Activated CD8-positive, alpha-beta T cell treated with anti-CD3 and anti-CD28 coated beads for 36 hours (primary cell): ENCODE measurements at regions not wholly inside any gene's neighbourhood (a gene's known extent, or its start where the extent isn't known, plus 50 kb on each side); places are given as distances from the start of the nearest gene placed in this dataset.

Experiments used
- ATAC-seq: fragments of 200-7000 bp; cut with Tn5 transposase; one replicate; pipeline ENCODE4 v1.10.0; 2021; ENCODE audit warnings: mild to moderate bottlenecking, moderate library complexity
- CTCF ChIA-PET: fragments of 350-600 bp; sonication (Branson Sonifier 250); formaldehyde crosslinking; loops from one replicate; lab custom pipeline; 2021; ENCODE audit warnings: antibody characterized with exemption; lab: Charles Lee
- POLR2A ChIA-PET: fragments of 350-600 bp; sonication (Branson Sonifier 250); formaldehyde crosslinking; loops from one replicate; lab custom pipeline; 2021; ENCODE audit warnings: antibody characterized with exemption; lab: Charles Lee
- DNase-seq: peaks from one replicate; pipeline ENCODE4 v3.0.0-alpha.2; 2020
- H3K27ac Mint-ChIP-seq: one replicate; pipeline ENCODE4 v1.8.0; 2021; ENCODE audit warnings: mild to moderate bottlenecking, mixed read lengths
- H3K27me3 Mint-ChIP-seq: one replicate; pipeline ENCODE4 v1.8.0; 2021; ENCODE audit warnings: mixed read lengths
- H3K36me3 Mint-ChIP-seq: one replicate; pipeline ENCODE4 v1.8.0; 2021; ENCODE audit warnings: low read depth, mixed read lengths
- H3K4me1 Mint-ChIP-seq: one replicate; pipeline ENCODE4 v1.8.0; 2021; ENCODE audit warnings: low read depth, mixed read lengths
- H3K4me3 Mint-ChIP-seq: one replicate; pipeline ENCODE4 v1.8.0; 2021; ENCODE audit warnings: mild to moderate bottlenecking, moderate library complexity, mixed read lengths
- H3K9me3 Mint-ChIP-seq: one replicate; pipeline ENCODE4 v1.8.0; 2021; ENCODE audit warnings: mixed read lengths
- CTCF ChIP-seq: fragments of 200-600 bp; IDR thresholded peaks from one replicate; pipeline ENCODE4 v1.8.0; 2022; ENCODE audit warnings: antibody characterized with exemption, mild to moderate bottlenecking
- intact Hi-C: fragments of 100-400 bp; cut with micrococcal nuclease; formaldehyde crosslinking; loops from one replicate; pipeline ENCODE4 v1.10.0; 2022

- no peak for DNase-seq
- no peak for TF ChIP-seq CTCF
- H3K9me3 Mint-ChIP-seq = peaks cover 32% of the 10 kb centered on the region
- ATAC-seq = no peak
- no peak overlapping the region for H3K4me3 Mint-ChIP-seq
- no peaks in the 10 kb centered on the region for H3K27me3 Mint-ChIP-seq
- intact Hi-C loops = no loop called here
- no peaks in the 10 kb centered on the region for H3K4me1 Mint-ChIP-seq
- H3K27ac Mint-ChIP-seq = no peak overlapping the region
- POLR2A ChIA-PET = no interaction called here
- CTCF ChIA-PET = no interaction called here
- H3K36me3 Mint-ChIP-seq = no peaks in the 10 kb centered on the region
Measured at GRCh38 chr5:24791326-24791725, 146.5 kb upstream of the CDH10 start.

- intact Hi-C loops = no loop called here
- CTCF ChIA-PET = no interaction called here
- POLR2A ChIA-PET = no interaction called here
- H3K27ac Mint-ChIP-seq = no peak overlapping the region
- H3K27me3 Mint-ChIP-seq = no peaks in the 10 kb centered on the region
- no peak for TF ChIP-seq CTCF
- no peak overlapping the region for H3K4me3 Mint-ChIP-seq
- DNase-seq = no peak
- H3K36me3 Mint-ChIP-seq = no peaks in the 10 kb centered on the region
- H3K4me1 Mint-ChIP-seq = no peaks in the 10 kb centered on the region
- H3K9me3 Mint-ChIP-seq = peaks cover 27% of the 10 kb centered on the region
- no peak for ATAC-seq
Measured at GRCh38 chr5:24789611-24790351, 145.0 kb upstream of the CDH10 start.

GRCh38 chr5:24788829-24789514, 144.2 kb upstream of the CDH10 start:
- ChIA-PET CTCF (no interaction called here), POLR2A (no interaction called here)
- TF ChIP-seq CTCF = no peak
- no peaks in the 10 kb centered on the region for H3K36me3 Mint-ChIP-seq
- no peak for ATAC-seq
- H3K4me1 Mint-ChIP-seq = no peaks in the 10 kb centered on the region
- H3K27ac Mint-ChIP-seq = no peak overlapping the region
- H3K9me3 Mint-ChIP-seq = peaks cover 26% of the 10 kb centered on the region
- no peak overlapping the region for H3K4me3 Mint-ChIP-seq
- intact Hi-C loops = no loop called here
- no peak for DNase-seq
- no peaks in the 10 kb centered on the region for H3K27me3 Mint-ChIP-seq

GRCh38 chr5:24786108-24786507, 141.3 kb upstream of the CDH10 start:
- Mint-ChIP-seq H3K27me3 (no peaks in the 10 kb centered on the region), H3K4me3 (no peak overlapping the region), H3K27ac (no peak overlapping the region), H3K4me1 (no peaks in the 10 kb centered on the region), H3K36me3 (no peaks in the 10 kb centered on the region), H3K9me3 (peaks cover 10% of the 10 kb centered on the region)
- ChIA-PET CTCF (interaction anchor here (1.7 kb wide), 1 partner anchor 10 kb away, joined by 5 read pairs; no protein-coding TSS in a partner anchor), POLR2A (no interaction called here)
- DNase-seq (no peak), ATAC-seq (no peak)
- no peak for TF ChIP-seq CTCF
- intact Hi-C loops = no loop called here

GRCh38 chr5:24783596-24783995, 138.8 kb upstream of the CDH10 start:
- POLR2A ChIA-PET = no interaction called here
- TF ChIP-seq CTCF = no peak
- DNase-seq (no peak), ATAC-seq (no peak)
- H3K4me3 Mint-ChIP-seq = no peak overlapping the region
- intact Hi-C loops = no loop called here
- no peaks in the 10 kb centered on the region for H3K27me3 Mint-ChIP-seq
- H3K9me3 Mint-ChIP-seq = peaks cover 8% of the 10 kb centered on the region
- H3K4me1 Mint-ChIP-seq = no peaks in the 10 kb centered on the region
- CTCF ChIA-PET = no interaction called here
- H3K27ac Mint-ChIP-seq = no peak overlapping the region
- no peaks in the 10 kb centered on the region for H3K36me3 Mint-ChIP-seq
